HepG2 (cell line): ENCODE measurements at regions not wholly inside any gene's neighbourhood (a gene's known extent, or its start where the extent isn't known, plus 50 kb on each side); places are given as distances from the start of the nearest gene placed in this dataset.

Experiments used
- CBX2 ChIP-seq, 2 experiments: fragments of 200-600 bp in 1 of 2; sonication (generic); formaldehyde crosslinking in 1 of 2; IDR thresholded peaks; 2 replicates each; pipeline versions ENCODE4 v1.7.0 to v1.8.1; 2018 to 2022; ENCODE audit warnings: low read depth in 2 of 2, low read length in 1 of 2, mild to moderate bottlenecking in 1 of 2, missing genetic modification reagents in 1 of 2
- CTCF ChIP-seq: sonication (generic); formaldehyde crosslinking; IDR thresholded peaks from 2 replicates; pipeline ENCODE4 v1.5.0; 2020; ENCODE audit warnings: mild to moderate bottlenecking, missing genetic modification reagents, moderate library complexity
- EHMT2 ChIP-seq: fragments of 200-600 bp; sonication (generic); IDR thresholded peaks from 2 replicates; pipeline ENCODE4 v1.7.0; 2017; ENCODE audit warnings: antibody characterized with exemption, low read depth, low read length, borderline replicate concordance
- EP300 ChIP-seq, 3 experiments: sonication (generic) in 1 of 3; formaldehyde crosslinking in 1 of 3; IDR thresholded peaks; 2 replicates each; pipeline versions ENCODE4 v1.5.1 to v1.6.1; 2011 to 2020; ENCODE audit warnings: low read depth in 2 of 3, low read length in 2 of 3, borderline replicate concordance in 1 of 3, improper control_type of control experiment in 1 of 3, mild to moderate bottlenecking in 1 of 3, missing genetic modification reagents in 1 of 3, moderate library complexity in 1 of 3
- FLYWCH1 ChIP-seq: sonication (generic); formaldehyde crosslinking; IDR thresholded peaks from 2 replicates; pipeline ENCODE4 v1.8.1; 2023; ENCODE audit warnings: mild to moderate bottlenecking, missing genetic modification reagents
- NKX3-1 ChIP-seq: sonication (generic); formaldehyde crosslinking; IDR thresholded peaks from 2 replicates; pipeline ENCODE4 v1.5.0; 2020; ENCODE audit warnings: missing genetic modification reagents
- PHF21A ChIP-seq: sonication (generic); formaldehyde crosslinking; IDR thresholded peaks from 2 replicates; pipeline ENCODE4 v1.5.0; 2020; ENCODE audit warnings: mild to moderate bottlenecking, missing genetic modification reagents
- POLR2A ChIP-seq, 2 experiments: IDR thresholded peaks; 2 replicates each; pipeline ENCODE4 v1.6.1; 2011; ENCODE audit warnings: low read depth in 2 of 2, low read length in 2 of 2, mild to moderate bottlenecking in 1 of 2, moderate library complexity in 1 of 2; ENCODE audit not compliant: insufficient read depth in 1 of 2
- ZNF280B ChIP-seq: sonication (generic); formaldehyde crosslinking; IDR thresholded peaks from 2 replicates; pipeline ENCODE4 v1.5.0; 2020; ENCODE audit warnings: missing genetic modification reagents, mild to moderate bottlenecking, borderline replicate concordance
- ZNF513 ChIP-seq: sonication (generic); formaldehyde crosslinking; conservative IDR thresholded peaks from 2 replicates; pipeline ENCODE4 v1.5.0; 2020; ENCODE audit warnings: missing genetic modification reagents
- TF ChIP-seq, protein P1 (sequence below): sonication (generic); formaldehyde crosslinking; IDR thresholded peaks from 2 replicates; pipeline ENCODE4 v1.5.1; 2020; ENCODE audit warnings: missing genetic modification reagents, mild to moderate bottlenecking, borderline replicate concordance
- TF ChIP-seq, protein P2 (sequence below): sonication (generic); formaldehyde crosslinking; IDR thresholded peaks from 2 replicates; pipeline ENCODE4 v1.4.0; 2020; ENCODE audit warnings: missing genetic modification reagents

DNA sequence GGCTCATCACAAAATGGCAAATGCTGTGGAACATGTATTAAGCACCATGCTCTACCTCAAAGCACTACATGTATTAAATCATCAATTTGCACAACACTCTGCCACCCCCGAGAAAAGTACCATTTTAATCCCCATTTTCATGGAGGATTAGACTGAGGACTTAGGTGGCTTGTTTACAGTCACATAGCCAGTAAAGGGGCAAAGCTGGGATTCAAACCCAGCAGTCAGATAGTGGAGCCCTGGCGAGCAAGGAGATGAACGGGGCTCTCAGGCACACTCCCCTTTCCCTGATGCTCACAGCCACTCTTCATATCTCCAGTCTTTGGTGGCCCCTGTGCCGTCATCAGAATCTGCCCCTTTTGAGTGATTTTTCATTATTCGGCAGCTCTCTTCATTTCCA lies 262.9 kb downstream of the DIRAS2 start:
- TF ChIP-seq CBX2 (IDR thresholded peaks at IDR 0.05; ENCODE audit: low read depth, low read length) (no peak), CBX2 (CRISPR knock-in tag; IDR thresholded peaks at IDR 0.05; ENCODE audit: low read depth) (no peak), ZNF513 (CRISPR knock-in tag) (no peak), ZNF280B (no peak), PHF21A (no peak), CTCF (no peak), EHMT2 (no peak), POLR2A (IDR thresholded peaks at IDR 0.05; ENCODE audit: insufficient read depth in 1 of 2, low read depth in 2 of 2, low read length in 2 of 2) (no peak), FLYWCH1 (CRISPR knock-in tag) (no peak), EP300 (IDR thresholded peaks at IDR 0.05; ENCODE audit: low read depth in 2 of 2, low read length in 2 of 2) (no peak), EP300 (CRISPR knock-in tag; IDR thresholded peaks at IDR 0.05; ENCODE audit: borderline replicate concordance) (no peak), NKX3-1 (CRISPR knock-in tag) (no peak)
- TF ChIP-seq, protein P1, sequence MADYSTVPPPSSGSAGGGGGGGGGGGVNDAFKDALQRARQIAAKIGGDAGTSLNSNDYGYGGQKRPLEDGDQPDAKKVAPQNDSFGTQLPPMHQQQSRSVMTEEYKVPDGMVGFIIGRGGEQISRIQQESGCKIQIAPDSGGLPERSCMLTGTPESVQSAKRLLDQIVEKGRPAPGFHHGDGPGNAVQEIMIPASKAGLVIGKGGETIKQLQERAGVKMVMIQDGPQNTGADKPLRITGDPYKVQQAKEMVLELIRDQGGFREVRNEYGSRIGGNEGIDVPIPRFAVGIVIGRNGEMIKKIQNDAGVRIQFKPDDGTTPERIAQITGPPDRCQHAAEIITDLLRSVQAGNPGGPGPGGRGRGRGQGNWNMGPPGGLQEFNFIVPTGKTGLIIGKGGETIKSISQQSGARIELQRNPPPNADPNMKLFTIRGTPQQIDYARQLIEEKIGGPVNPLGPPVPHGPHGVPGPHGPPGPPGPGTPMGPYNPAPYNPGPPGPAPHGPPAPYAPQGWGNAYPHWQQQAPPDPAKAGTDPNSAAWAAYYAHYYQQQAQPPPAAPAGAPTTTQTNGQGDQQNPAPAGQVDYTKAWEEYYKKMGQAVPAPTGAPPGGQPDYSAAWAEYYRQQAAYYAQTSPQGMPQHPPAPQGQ (CRISPR knock-in tag), result no peak
- TF ChIP-seq, protein P2, sequence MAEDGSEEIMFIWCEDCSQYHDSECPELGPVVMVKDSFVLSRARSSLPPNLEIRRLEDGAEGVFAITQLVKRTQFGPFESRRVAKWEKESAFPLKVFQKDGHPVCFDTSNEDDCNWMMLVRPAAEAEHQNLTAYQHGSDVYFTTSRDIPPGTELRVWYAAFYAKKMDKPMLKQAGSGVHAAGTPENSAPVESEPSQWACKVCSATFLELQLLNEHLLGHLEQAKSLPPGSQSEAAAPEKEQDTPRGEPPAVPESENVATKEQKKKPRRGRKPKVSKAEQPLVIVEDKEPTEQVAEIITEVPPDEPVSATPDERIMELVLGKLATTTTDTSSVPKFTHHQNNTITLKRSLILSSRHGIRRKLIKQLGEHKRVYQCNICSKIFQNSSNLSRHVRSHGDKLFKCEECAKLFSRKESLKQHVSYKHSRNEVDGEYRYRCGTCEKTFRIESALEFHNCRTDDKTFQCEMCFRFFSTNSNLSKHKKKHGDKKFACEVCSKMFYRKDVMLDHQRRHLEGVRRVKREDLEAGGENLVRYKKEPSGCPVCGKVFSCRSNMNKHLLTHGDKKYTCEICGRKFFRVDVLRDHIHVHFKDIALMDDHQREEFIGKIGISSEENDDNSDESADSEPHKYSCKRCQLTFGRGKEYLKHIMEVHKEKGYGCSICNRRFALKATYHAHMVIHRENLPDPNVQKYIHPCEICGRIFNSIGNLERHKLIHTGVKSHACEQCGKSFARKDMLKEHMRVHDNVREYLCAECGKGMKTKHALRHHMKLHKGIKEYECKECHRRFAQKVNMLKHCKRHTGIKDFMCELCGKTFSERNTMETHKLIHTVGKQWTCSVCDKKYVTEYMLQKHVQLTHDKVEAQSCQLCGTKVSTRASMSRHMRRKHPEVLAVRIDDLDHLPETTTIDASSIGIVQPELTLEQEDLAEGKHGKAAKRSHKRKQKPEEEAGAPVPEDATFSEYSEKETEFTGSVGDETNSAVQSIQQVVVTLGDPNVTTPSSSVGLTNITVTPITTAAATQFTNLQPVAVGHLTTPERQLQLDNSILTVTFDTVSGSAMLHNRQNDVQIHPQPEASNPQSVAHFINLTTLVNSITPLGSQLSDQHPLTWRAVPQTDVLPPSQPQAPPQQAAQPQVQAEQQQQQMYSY (CRISPR knock-in tag), result no peak
